AG09319 (cell line): ENCODE measurements at regions not wholly inside any gene's neighbourhood (a gene's known extent, or its start where the extent isn't known, plus 50 kb on each side); places are given as distances from the start of the nearest gene placed in this dataset.

Source experiments
- DNase-seq: peaks from one replicate; pipeline ENCODE4 v3.0.0-alpha.2; 2010; ENCODE audit warnings: low read depth; ENCODE audit errors: extremely low read depth
- CTCF ChIP-seq: IDR thresholded peaks from 2 replicates; pipeline ENCODE4 v1.5.1; 2011; ENCODE audit warnings: low read depth, mild to moderate bottlenecking, inconsistent platforms, low read length, moderate library complexity

- TF ChIP-seq CTCF: peak; percentile 89
- DNase-seq: peak; percentile 4
Measured at GRCh38 chr20:9912858-9913434, 74.1 kb upstream of the PAK5 start.

GRCh38 chr20:9912290-9912689 is 73.4 kb upstream of the PAK5 start:
- no peak for DNase-seq
- no peak for TF ChIP-seq CTCF

GRCh38 chr20:9911519-9911918 is 72.6 kb upstream of the PAK5 start:
- TF ChIP-seq CTCF: no peak
- DNase-seq: no peak

- TF ChIP-seq CTCF: no peak
- no peak for DNase-seq
Measured at GRCh38 chr20:9909167-9909566, 70.3 kb upstream of the PAK5 start.

- TF ChIP-seq CTCF: peak; percentile 32
- DNase-seq: no peak
Measured at GRCh38 chr20:9903048-9903655, 64.3 kb upstream of the PAK5 start.

- DNase-seq: no peak
- no peak for TF ChIP-seq CTCF
Measured at GRCh38 chr20:9889270-9889981, 50.5 kb upstream of the PAK5 start.
